Ovary (tissue), 3 donors: ENCODE measurements at regions not wholly inside any gene's neighbourhood (a gene's known extent, or its start where the extent isn't known, plus 50 kb on each side); places are given as distances from the start of the nearest gene placed in this dataset.

Experiments used
- CTCF ChIP-seq, 3 donors: fragments of 450-650 bp in 2 of 3; fragments of 200-600 bp in 1 of 3; IDR thresholded peaks; one replicate each; pipeline versions ENCODE4 v1.5.1 to v1.8.0; 2016 to 2022; ENCODE audit warnings: antibody characterized with exemption in 3 of 3, mild to moderate bottlenecking in 1 of 3
- EP300 ChIP-seq: sonication (generic); formaldehyde crosslinking; IDR thresholded peaks from one replicate; pipeline ENCODE4 v1.6.1; 2017; ENCODE audit warnings: antibody characterized with exemption
- POLR2A ChIP-seq: fragments of 450-650 bp; IDR thresholded peaks from one replicate; pipeline ENCODE4 v1.6.1; 2017; ENCODE audit warnings: antibody characterized with exemption, mild to moderate bottlenecking, moderate library complexity
- donor health status: DM: no; HTN: no; CAD: no.

GRCh38 chr3:99356696-99357095, 281.7 kb upstream of the COL8A1 start:
- no peak for TF ChIP-seq CTCF (IDR thresholded peaks at IDR 0.05)
- no peak for TF ChIP-seq EP300
- no peak for TF ChIP-seq POLR2A
